NCI-H2107 treated with DMSO at 0.1 percent for 48 hours (cell line): ENCODE measurements at regions not wholly inside any gene's neighbourhood (a gene's known extent, or its start where the extent isn't known, plus 50 kb on each side); places are given as distances from the start of the nearest gene placed in this dataset.

Source experiments
- DNase-seq: peaks from one replicate; lab custom pipeline; 2025; ENCODE audit not compliant: unreplicated experiment; lab: John Stamatoyannopoulos, UW

DNA sequence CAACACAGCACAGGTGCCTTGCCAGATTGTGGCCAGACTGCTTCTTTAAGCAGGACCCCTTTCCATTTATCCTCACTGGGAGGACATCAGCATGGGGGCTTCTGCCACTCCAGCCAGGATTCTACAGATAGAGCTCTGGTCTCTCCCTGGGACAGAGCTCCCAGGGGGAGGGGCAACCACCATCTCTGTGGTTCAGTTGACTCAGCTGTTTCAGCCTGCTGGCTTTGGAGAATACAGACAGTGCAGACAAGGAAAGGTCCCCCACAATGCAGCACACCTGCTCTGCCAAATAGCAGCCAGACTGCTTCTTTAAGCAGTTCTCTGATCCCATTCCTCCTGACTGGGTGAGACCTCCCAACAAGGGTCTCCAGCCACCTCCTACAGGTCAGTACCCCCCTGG is 132.8 kb downstream of the OR2K2 start:
- no peak for DNase-seq

GRCh38 chr9:111195766-111196165 is 134.3 kb downstream of the OR2K2 start:
- no peak for DNase-seq

- DNase-seq = no peak
Observed at GRCh38 chr9:111193095-111193494, 136.9 kb downstream of the OR2K2 start.

DNA sequence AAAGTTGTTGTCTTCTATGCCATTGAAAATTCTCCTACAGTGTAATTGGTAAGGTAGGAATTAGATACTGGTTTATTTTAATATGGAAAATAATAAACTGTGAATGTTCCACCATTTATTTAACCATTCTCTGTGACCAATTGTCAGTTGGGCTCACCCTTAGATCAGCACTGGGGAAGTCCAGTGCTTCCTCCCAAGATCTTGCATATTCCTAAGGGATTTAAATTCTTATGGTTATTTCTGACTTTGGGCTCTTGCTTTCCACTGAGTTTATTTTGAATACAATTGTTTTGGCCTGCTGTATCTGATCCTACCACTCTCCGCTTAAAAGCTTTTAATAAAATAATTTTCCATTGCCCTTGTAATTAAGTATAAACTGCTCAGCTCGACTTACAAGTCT is 137.4 kb downstream of the OR2K2 start:
- DNase-seq = no peak

- no peak for DNase-seq
Observed at GRCh38 chr9:111190347-111190746, 139.7 kb downstream of the OR2K2 start.

DNA sequence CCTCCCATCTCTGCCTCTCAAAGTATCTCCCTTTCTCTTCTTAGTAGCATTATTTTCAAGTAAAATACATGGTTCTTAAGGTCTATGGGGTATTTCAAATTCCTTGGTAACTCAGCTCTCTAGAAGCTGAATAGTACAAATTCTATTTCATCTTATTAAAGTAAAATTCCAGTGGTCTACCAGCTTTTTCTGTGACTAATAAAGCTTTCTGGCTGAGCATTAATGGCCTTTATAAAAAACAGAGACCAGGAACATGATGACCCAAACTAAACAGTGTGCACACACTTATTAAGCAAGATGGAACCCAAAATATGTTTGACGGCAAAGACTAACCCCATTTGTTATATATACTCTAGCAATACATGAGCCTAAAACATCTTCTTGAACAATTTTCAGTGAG is 142.6 kb downstream of the OR2K2 start:
- no peak for DNase-seq

- no peak for DNase-seq
Observed at GRCh38 chr9:111186021-111186530, 143.9 kb downstream of the OR2K2 start.

DNA sequence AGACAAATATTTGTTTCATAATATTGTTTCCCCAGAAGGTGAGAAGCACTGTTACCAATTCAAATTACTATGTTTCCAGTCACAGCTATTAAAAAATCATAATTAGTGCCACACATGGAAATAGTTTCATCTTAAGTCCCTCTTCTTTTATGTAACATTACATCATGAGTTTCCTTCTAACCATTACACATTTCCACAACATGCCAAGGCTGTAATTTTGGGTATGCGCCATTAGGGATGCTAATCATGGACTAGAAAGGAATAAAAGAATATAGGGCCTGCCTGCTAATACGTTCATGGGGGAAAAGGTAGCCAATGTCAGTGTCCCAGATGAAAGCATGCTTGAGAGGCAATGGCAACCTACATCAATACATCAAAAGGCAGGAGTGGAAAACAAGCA is 142.5 kb upstream of the LPAR1 start:
- DNase-seq = no peak

- peak; percentile 17 for DNase-seq
Observed at GRCh38 chr9:111179577-111179976, 141.3 kb upstream of the LPAR1 start.

DNA sequence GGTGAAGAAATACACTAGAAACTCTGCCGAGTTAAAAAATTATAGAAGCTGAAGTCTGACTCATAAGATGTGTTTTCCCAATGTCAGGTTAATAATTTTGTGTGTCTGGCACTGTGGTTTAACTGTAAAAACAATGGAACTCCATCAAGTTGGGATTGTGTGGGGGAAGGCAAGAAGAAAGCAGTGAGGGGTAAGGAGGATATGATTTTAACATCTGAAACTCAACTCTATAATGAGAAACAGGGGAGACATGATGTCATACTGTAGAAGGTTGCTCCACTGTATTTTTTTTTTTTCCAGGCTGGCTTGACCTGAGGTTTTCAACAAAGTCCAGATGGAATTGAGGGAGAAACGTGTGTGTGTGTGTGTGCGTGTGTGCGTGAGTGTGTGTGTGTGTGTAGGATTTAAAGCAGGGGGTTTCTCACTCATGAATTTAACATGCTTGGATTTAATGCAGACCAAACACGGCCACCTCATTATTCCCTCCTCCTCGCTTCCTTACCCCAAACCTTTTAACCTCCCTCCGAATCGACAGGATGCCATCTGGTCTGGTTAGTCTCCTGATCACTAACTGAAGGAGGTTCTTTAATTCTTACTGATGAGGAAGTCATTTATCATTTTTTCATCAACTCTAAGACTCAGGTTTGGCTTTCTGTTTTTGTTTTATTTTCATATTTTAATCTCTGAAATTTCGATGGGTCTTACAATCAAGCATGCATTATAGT is 140.2 kb upstream of the LPAR1 start:
- DNase-seq = no peak

DNA sequence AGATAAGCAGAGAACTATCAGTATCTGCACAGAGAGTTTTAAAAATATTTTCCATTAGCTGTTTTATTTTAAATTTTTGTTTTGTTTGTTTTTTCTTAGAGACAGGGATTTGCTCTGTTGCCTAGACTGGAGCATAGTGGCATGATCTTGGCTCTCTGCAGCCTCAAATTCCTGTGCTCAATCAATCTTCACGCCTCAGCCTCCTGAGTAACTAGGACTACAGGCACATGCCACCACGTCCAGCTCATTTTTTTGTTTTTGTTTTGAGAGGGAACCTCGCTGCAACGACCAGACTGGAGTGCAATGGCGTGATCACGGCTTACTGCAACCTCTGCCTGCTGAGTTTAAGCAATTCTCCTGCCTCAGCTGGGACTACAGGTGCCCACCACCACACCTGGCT is 138.2 kb upstream of the LPAR1 start:
- DNase-seq = no peak

DNA sequence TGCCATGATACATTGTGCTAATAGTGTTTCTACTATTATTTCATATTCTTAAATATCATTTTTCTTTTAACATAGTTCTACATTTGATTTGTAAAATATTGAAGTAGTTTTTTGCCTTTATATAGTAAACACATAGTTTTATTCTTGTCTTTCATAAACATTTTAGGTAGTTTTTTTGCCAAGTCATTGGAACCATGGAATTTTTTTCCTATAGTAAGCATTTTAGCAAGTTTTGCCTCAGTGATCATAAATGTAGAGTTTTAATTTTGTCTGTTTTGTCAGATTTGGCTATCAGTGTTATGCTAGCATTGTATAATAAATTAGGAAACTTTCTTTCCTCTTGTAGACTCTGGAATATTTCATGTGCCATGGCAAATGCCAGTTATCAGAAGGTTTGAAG is 137.1 kb upstream of the LPAR1 start:
- DNase-seq = no peak

DNA sequence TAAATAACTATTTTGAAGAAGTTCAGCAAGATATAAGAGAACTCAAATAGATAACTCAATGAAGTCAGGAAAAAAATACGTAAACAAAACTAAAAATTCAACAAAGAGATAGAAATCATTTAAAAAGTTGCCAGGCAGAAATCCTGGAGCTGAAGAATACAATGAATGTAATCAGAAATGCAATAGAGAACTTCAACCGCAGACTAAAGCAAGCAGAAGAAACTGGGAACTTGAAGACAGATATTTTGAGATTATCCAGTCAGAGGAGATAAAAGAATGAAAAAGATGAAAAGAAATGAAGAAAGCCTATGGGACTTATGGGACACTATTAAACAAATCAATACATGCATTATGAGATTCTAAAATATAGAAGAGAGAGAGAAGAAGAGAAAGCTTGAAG is 129.1 kb upstream of the LPAR1 start:
- no peak for DNase-seq

- DNase-seq = no peak
Observed at GRCh38 chr9:111163716-111164389, 125.6 kb upstream of the LPAR1 start.

DNA sequence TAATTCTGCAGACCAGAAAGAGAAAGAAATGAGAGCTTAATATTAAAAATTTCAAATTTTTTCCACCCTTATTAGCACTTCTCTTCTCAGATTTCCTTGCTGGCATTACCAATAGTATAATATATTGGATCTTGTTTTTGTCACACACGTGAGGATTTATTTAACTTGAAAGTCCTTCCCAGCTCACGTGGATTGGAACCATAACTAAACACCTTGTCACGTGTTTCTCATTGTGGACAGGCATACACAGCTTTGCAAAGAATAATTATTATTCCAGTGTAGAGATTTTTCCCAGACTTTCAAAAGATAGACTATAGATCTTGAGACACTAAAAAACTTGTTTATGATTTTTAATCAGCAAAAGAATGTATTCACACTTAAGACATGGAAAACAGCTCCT is 123.8 kb upstream of the LPAR1 start:
- DNase-seq = no peak

DNA sequence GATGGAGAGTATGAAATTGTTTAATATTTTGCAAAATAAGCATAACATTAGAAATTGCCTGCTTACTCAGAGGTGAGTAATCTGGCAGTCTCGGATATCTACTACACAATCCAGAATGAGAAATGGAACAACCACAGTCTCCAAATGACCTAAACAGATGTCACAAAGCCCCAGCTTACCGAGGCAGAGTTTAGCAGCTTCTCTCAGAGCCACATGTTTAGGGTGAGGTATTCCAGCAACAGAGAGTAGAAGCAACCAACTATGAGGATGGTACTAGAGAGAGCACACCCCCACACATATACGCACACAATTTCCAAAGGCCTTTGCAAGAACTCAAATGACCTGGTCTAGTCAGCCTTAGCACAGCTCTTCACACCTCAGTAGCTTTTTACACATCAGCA is 122.7 kb upstream of the LPAR1 start:
- DNase-seq = no peak

DNA sequence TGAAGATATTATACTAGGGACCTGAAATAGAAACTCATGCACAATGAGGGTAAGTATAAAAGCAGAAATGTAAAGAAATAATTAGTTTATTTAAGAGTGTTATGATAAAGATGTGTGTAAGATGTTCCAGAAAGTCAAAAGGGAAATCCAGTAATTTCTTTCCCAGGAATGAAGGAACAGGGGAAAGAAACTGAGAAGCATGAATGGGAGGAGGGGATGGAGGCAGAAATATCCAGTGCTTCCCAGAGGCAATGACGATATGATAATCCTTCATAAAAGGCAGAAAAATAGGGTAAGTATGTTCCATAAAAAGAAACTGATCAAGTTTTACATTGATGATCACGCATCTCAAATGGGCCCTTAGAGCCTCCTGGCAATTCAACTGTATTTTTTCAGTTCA is 120.7 kb upstream of the LPAR1 start:
- no peak for DNase-seq

GRCh38 chr9:111158363-111158762 is 120.1 kb upstream of the LPAR1 start:
- no peak for DNase-seq

DNA sequence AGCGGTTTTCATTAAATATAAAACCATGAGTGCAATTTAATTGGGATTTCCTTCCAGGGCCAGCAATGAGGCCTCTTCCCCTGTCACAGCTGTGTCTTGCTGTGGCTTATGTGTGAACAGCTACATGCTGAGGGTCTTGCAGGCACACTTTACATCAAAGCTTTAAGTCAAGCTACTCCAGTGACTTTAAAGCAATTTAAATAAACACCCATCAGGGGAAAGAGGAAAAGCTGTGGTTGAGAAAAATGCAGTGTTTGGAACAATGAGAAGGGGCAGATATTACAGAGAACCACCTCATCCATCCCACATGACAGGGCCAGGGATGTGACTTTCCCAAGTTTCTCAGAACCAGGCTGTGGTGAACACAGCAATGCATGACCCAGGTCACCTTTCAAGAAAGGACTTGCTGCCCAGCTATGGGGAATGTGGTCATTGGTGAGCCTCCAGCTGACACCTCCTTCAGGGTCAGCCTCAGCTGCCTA is 115.9 kb upstream of the LPAR1 start:
- DNase-seq = no peak

DNA sequence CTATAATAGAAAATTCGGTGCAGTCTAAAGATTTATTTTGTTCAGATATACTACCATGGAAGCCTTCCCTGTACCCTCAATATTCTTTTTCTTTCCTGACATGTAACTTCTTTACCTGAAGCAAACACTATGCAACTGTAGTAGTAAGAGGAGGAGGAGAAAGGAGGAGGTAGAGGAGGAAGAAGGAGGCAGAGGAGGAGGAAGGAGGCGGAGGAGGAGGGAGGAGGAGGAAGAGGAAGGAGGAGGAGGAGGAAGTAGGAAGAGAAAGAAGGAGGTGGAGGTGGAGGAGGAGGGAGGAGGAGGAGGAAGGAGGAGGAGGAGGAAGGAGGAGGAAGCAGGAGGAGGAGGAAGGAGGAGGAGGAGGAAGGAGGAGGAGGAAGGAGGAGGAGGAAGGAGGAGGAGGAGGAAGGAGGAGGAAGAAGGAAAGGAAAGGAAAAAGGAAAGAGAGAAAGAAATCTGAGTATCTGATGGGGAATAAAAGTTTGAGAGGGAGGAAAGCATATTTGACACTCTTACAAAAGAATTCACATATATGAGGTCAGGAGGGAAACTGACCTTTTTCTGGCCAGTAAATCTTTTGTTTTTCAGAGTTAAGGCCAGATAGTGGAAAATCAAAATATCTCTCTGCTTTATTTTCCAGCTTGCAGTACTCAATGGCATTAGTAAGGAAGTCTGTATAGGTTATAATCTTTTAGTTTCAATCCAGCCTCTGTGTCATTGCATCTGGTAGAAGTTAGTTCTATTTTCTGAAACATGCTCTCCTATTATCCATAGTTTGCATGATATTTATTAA is 114.5 kb upstream of the LPAR1 start:
- no peak for DNase-seq

DNA sequence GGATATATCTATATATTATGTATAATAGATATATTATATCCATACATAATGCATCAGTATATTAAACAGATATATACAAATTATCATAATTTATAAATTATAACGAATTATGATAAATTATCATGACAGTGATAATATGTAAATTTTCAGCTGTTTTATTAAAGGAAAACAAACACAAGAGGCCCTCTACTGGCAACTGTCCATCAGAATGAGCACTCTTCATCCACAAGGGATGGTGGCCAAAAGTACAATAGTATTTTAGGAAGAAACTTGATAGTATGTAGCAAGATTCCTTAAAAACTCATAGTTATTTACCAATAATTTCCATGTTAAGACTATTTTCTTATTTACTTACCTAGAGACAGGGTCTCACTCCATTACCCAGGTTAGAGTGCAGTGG is 113.3 kb upstream of the LPAR1 start:
- no peak for DNase-seq

GRCh38 chr9:111150181-111150580 is 111.9 kb upstream of the LPAR1 start:
- DNase-seq = no peak
